ENCODE measurements at regions not wholly inside any gene's neighbourhood (a gene's known extent, or its start where the extent isn't known, plus 50 kb on each side); places are given as distances from the start of the nearest gene placed in this dataset.
"Not testable (repeated sequence)": the region's sequence is repeated elsewhere in the genome, so short reads cannot be mapped to it uniquely, and the experiment has no call there.

- Histone ChIP-seq H3K4me3 (no peak overlapping the region), H3K27ac (no peak overlapping the region), H3K9me3 (ENCODE audit: low read depth) (no peaks in the 10 kb centered on the region), H3K36me3 (no peaks in the 10 kb centered on the region), H3K27me3 (no peaks in the 10 kb centered on the region), H3K4me1 (ENCODE audit: low read depth) (no peaks in the 10 kb centered on the region)
- TF ChIP-seq, protein P1, sequence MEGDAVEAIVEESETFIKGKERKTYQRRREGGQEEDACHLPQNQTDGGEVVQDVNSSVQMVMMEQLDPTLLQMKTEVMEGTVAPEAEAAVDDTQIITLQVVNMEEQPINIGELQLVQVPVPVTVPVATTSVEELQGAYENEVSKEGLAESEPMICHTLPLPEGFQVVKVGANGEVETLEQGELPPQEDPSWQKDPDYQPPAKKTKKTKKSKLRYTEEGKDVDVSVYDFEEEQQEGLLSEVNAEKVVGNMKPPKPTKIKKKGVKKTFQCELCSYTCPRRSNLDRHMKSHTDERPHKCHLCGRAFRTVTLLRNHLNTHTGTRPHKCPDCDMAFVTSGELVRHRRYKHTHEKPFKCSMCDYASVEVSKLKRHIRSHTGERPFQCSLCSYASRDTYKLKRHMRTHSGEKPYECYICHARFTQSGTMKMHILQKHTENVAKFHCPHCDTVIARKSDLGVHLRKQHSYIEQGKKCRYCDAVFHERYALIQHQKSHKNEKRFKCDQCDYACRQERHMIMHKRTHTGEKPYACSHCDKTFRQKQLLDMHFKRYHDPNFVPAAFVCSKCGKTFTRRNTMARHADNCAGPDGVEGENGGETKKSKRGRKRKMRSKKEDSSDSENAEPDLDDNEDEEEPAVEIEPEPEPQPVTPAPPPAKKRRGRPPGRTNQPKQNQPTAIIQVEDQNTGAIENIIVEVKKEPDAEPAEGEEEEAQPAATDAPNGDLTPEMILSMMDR (IDR thresholded peaks at IDR 0.05; ENCODE audit: low read depth, low read length) = no peak
- DNase-seq (ENCODE audit: low read depth in 1 of 2, low spot score in 1 of 2) = no peak
Measured at GRCh38 chr5:84869675-84870074, 485.0 kb upstream of the EDIL3 start.

DNA sequence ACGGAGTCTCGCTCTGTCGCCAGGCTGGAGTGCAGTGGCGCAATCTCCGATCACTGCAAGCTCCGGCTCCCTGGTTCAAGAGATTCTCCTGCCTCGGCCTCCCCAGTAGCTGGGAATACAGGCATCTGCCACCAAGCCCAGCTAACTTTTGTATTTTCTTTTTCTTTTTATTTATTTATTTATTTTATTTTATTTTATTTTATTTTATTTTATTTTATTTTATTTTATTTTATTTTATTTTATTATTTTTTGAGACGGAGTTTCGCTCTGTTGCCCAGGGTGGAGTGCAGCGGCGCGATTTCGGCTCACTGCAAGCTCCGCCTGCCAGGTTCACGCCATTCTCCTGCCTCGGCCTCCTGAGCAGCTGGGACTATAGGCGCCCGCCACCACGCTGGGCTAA lies 479.3 kb upstream of the EDIL3 start:
- DNase-seq (ENCODE audit: low read depth in 1 of 2, low spot score in 1 of 2); H3K4me3 ChIP-seq; H3K9me3 ChIP-seq (ENCODE audit: low read depth); H3K27ac ChIP-seq; H3K36me3 ChIP-seq; H3K4me1 ChIP-seq (ENCODE audit: low read depth); H3K27me3 ChIP-seq: not testable (repeated sequence)

DNA sequence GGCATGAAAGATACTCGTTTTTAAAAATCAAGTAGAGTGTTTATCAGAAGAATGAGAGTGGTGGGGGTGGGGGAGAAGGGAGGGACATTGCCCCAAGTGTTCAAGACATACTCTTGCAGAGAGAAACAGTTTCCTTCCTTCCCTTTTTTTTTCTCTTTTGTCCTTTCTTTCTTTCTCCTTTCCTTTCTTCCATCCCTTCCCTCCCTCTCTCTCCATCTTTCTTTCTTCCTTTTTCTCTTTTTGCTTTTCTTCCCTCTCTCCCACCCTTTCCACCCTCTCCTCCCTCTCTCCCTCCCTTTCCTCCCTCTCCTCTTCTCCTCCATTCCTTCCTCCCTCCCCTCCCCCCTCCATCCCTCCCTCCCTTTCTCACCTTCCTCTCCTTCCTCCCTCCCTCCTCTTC lies 478.3 kb upstream of the EDIL3 start:
- TF ChIP-seq, protein P1 (IDR thresholded peaks at IDR 0.05; ENCODE audit: low read depth, low read length) = no peak
- H3K27me3 ChIP-seq = no peaks in the 10 kb centered on the region
- no peaks in the 10 kb centered on the region for H3K36me3 ChIP-seq
- H3K9me3 ChIP-seq (ENCODE audit: low read depth) = no peaks in the 10 kb centered on the region
- no peak overlapping the region for H3K27ac ChIP-seq
- H3K4me1 ChIP-seq (ENCODE audit: low read depth) = no peaks in the 10 kb centered on the region
- H3K4me3 ChIP-seq = no peak overlapping the region
- no peak for DNase-seq (ENCODE audit: low read depth in 1 of 2, low spot score in 1 of 2)

GRCh38 chr5:84862132-84862531 lies 477.5 kb upstream of the EDIL3 start:
- Histone ChIP-seq H3K4me1 (ENCODE audit: low read depth) (no peaks in the 10 kb centered on the region), H3K27ac (no peak overlapping the region), H3K9me3 (ENCODE audit: low read depth) (no peaks in the 10 kb centered on the region), H3K27me3 (no peaks in the 10 kb centered on the region), H3K36me3 (no peaks in the 10 kb centered on the region), H3K4me3 (no peak overlapping the region)
- no peak for DNase-seq (ENCODE audit: low read depth in 1 of 2, low spot score in 1 of 2)
- TF ChIP-seq, protein P1 (IDR thresholded peaks at IDR 0.05; ENCODE audit: low read depth, low read length) = no peak

- Histone ChIP-seq H3K4me1 (ENCODE audit: low read depth) (no peaks in the 10 kb centered on the region), H3K27ac (no peak overlapping the region), H3K9me3 (ENCODE audit: low read depth) (no peaks in the 10 kb centered on the region), H3K4me3 (no peak overlapping the region), H3K27me3 (no peaks in the 10 kb centered on the region), H3K36me3 (no peaks in the 10 kb centered on the region)
- peak in 1 of 2 donors; percentile 2 for DNase-seq (ENCODE audit: low read depth in 1 of 2, low spot score in 1 of 2)
- TF ChIP-seq, protein P1 (IDR thresholded peaks at IDR 0.05; ENCODE audit: low read depth, low read length) = no peak
Measured at GRCh38 chr5:84861306-84861705, 476.6 kb upstream of the EDIL3 start.

DNA sequence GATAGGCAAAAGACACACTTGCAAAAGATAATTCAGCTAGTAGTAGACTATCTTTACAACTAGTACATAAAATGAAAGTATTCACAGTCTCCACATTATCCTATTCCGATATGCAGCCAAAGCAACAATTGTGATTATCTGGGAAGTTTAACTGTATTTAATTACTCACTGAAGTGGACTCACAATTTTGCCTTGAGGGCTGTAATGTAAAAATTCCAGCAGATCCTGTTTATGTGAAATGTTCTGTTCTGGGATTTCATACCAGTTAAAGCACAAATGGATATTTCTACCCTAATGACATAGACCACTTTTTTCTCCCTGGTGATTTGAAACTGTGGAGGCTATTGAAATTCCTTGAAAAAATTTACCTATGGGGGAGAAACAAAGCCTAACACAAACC lies 474.4 kb upstream of the EDIL3 start:
- no peak for DNase-seq (ENCODE audit: low read depth in 1 of 2, low spot score in 1 of 2)
- no peaks in the 10 kb centered on the region for H3K36me3 ChIP-seq
- H3K27ac ChIP-seq = no peak overlapping the region
- H3K27me3 ChIP-seq = no peaks in the 10 kb centered on the region
- TF ChIP-seq, protein P1 (IDR thresholded peaks at IDR 0.05; ENCODE audit: low read depth, low read length) = no peak
- H3K9me3 ChIP-seq (ENCODE audit: low read depth) = no peaks in the 10 kb centered on the region
- no peak overlapping the region for H3K4me3 ChIP-seq
- H3K4me1 ChIP-seq (ENCODE audit: low read depth) = no peaks in the 10 kb centered on the region

All from cardiac muscle cell (in vitro differentiated cells and primary cell).